HG02943 (cell line): ENCODE measurements at regions not wholly inside any gene's neighbourhood (a gene's known extent, or its start where the extent isn't known, plus 50 kb on each side); places are given as distances from the start of the nearest gene placed in this dataset.
A peak's percentile ranks its signal among the peaks of the same experiment; 100 is the strongest.

Experiments used
- ATAC-seq: cut with Tn5 transposase; IDR thresholded peaks from one replicate; pipeline ENCODE4 v1.9.1; 2021; ENCODE audit warnings: mild to moderate bottlenecking, low read depth, moderate library complexity; ENCODE audit not compliant: unreplicated experiment

DNA sequence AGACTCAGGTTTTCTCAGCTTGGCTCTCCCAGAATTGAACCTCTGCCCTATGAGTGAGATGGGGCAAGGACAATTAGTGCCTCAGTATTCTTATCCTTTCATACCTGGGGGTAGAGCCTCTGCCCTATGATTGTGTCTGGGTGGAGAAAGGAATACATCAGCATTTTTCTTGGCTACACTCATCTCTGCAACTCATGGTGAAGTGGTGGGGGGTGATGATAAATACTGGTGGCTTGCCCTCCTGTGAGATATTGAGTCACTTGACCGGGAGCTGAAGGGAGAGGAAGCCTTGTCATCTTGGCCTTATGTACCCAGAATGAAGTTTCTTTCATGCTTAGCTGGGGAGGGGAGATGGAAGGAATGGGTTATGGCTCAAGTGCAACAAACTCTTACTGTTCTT lies 71.3 kb upstream of the ENOX2 start:
- ATAC-seq: no peak

DNA sequence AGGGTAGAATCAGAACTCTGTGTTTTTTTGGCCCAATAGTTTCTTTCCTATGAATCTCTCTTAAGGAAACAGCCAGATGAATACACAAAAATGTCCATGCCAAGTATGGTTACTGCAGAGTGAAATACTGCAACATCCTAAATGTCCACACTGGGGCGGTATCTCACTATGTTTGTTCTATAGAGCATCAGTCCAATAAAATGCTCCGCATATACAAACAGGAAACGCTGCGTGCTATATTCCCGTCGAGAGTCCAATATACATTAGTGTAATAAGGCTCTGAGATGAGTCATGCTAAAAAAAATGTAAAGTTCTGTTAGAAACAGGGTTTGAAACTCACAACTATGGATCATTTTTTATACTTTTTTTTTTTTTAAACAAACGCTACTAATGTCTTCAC lies 72.9 kb upstream of the ENOX2 start:
- ATAC-seq: peak; percentile 72

GRCh38 chrX:130981836-130982235 lies 76.3 kb upstream of the ARHGAP36 start:
- no peak for ATAC-seq

- ATAC-seq: no peak
Measured at GRCh38 chrX:130984782-130985181, 73.4 kb upstream of the ARHGAP36 start.

GRCh38 chrX:130987241-130987640 lies 70.9 kb upstream of the ARHGAP36 start:
- no peak for ATAC-seq

DNA sequence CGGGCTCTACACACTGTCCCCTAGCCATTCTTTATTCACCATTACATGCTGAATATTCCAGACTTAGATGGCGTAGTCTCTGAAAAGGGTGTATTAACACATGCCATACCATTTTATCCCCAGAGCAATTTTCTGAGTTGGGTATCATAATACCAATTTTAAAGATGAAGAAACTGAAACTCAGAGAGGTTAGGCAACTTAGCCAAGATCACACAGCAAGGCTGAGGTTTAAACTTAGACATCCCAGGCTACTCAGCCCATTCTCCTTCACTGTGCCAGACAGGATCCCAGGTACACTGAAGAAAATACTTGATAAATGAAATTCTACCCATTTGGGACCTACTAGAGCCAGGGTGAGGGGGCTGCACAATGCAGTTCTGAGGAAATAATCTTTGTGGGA lies 67.4 kb upstream of the ARHGAP36 start:
- no peak for ATAC-seq

DNA sequence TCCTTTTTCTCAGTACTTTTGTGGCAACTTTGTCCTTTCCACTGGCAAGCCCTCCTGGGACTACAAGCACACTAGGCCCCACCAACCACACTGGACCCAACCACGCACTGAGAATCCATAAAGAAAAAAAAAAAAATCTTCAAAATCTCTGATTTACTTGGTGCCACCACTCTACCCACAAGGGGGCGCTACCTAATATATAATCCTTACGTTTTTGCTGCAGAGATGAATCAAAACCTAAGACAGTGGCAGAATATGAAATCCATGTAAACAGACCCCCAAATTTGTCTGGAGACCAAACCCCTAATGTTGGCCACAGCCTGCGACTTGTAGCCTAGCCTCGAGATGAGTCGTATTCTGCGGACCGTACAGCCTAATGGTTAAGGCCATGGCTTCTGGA lies 63.5 kb upstream of the ARHGAP36 start:
- no peak for ATAC-seq

DNA sequence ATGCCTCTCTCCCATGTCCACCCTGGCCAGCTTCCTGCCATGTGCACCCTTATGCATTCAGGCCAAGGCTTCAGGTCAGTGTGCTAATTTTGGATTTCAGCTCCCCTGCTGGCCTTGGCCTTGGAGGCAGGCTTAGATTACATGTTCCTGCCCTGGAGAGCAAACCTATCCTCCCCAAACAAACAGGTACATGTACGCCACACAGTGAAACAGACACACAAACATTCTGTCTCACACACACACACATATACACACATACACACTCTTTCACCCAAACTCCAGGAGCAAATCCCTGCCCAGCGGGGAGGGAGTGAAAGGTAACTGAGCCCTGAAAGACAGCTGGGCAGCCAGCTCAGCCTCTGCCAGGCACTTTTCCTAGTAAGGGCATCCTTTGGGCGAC lies 62.7 kb upstream of the ARHGAP36 start:
- ATAC-seq: no peak

- ATAC-seq: no peak
Measured at GRCh38 chrX:130997314-130997713, 60.8 kb upstream of the ARHGAP36 start.

GRCh38 chrX:130999360-130999759 lies 58.8 kb upstream of the ARHGAP36 start:
- no peak for ATAC-seq
